ENCODE measurements at regions not wholly inside any gene's neighbourhood (a gene's known extent, or its start where the extent isn't known, plus 50 kb on each side); places are given as distances from the start of the nearest gene placed in this dataset.

- no peak for DNase-seq
- intact Hi-C loops (cut with DNase I) = no loop called here
- no peaks in the 10 kb centered on the region for H3K9me3 ChIP-seq
- TF ChIP-seq, protein P1, sequence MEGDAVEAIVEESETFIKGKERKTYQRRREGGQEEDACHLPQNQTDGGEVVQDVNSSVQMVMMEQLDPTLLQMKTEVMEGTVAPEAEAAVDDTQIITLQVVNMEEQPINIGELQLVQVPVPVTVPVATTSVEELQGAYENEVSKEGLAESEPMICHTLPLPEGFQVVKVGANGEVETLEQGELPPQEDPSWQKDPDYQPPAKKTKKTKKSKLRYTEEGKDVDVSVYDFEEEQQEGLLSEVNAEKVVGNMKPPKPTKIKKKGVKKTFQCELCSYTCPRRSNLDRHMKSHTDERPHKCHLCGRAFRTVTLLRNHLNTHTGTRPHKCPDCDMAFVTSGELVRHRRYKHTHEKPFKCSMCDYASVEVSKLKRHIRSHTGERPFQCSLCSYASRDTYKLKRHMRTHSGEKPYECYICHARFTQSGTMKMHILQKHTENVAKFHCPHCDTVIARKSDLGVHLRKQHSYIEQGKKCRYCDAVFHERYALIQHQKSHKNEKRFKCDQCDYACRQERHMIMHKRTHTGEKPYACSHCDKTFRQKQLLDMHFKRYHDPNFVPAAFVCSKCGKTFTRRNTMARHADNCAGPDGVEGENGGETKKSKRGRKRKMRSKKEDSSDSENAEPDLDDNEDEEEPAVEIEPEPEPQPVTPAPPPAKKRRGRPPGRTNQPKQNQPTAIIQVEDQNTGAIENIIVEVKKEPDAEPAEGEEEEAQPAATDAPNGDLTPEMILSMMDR (IDR thresholded peaks at IDR 0.05) = no peak
- no peak for ATAC-seq
- no peaks in the 10 kb centered on the region for H3K27me3 ChIP-seq (ENCODE audit: low read depth)
- H3K27ac ChIP-seq = no peak overlapping the region
- H3K4me1 ChIP-seq = no peaks in the 10 kb centered on the region
- H3K36me3 ChIP-seq = no peaks in the 10 kb centered on the region
- H3K4me3 ChIP-seq = no peak overlapping the region
These were observed 623.2 kb downstream of the LMO4 start for GRCh38 chr1:87951852-87952251.

DNA sequence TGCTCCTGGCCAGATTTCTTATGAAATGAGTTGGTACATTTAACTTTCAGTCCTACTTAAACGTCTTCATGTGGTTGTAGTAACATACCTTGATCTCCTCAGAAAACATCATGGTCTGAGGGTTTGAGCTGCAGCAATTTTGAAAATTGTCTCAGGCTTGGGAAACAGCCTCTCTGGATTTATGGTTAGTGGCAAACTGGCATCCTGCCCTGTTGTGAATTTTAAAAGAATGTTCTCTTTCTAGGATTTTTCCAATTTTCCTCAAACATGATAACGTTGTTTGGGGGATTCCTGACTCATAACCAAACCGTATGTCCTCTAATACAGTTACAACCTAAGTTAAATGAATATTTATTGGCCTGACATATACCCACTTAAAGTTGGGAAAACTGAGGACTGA is 624.4 kb downstream of the LMO4 start:
- TF ChIP-seq, protein P1 (IDR thresholded peaks at IDR 0.05) = no peak
- intact Hi-C loops (cut with DNase I) = no loop called here
- DNase-seq = no peak
- ATAC-seq = no peak
- no peak overlapping the region for H3K27ac ChIP-seq
- H3K27me3 ChIP-seq (ENCODE audit: low read depth) = no peaks in the 10 kb centered on the region
- no peaks in the 10 kb centered on the region for H3K9me3 ChIP-seq
- H3K36me3 ChIP-seq = no peaks in the 10 kb centered on the region
- no peaks in the 10 kb centered on the region for H3K4me1 ChIP-seq
- H3K4me3 ChIP-seq = no peak overlapping the region

DNA sequence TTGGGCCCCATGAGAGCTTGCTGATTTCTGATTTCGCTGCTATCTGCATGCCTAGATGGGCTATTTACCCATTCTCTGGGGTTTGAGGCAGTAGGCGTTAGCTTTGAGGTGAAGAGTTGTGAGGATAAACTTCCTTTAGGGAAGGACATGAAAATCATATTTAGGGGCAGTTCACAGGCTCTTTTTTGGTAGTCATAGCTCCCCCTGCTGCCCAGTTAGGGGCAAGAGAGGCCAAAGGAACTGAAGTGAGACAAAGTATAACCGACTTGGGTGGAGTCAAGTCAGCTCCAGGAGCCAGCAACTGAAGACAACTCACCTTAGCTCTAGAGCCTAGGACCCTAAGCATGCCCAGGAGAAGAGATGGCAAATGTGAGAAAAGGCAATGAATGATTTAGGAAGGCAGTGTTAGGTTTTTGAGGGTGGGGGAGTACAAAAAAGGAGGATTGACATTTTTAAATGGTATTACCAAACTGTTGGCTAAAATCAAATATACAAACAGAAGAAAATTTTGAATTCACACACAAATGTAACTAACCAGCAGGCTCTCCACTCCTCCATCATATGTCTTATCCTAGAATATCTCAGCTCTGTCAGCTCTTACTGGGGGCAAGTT is 625.2 kb downstream of the LMO4 start:
- Histone ChIP-seq H3K27ac (no peak overlapping the region), H3K27me3 (ENCODE audit: low read depth) (no peaks in the 10 kb centered on the region), H3K9me3 (no peaks in the 10 kb centered on the region), H3K36me3 (no peaks in the 10 kb centered on the region), H3K4me1 (no peaks in the 10 kb centered on the region), H3K4me3 (no peak overlapping the region)
- DNase-seq = peak; percentile 52
- intact Hi-C loops (cut with DNase I) = no loop called here
- TF ChIP-seq, protein P1 (IDR thresholded peaks at IDR 0.05) = peak; percentile 80
- ATAC-seq = peak; percentile 87 to 89

DNA sequence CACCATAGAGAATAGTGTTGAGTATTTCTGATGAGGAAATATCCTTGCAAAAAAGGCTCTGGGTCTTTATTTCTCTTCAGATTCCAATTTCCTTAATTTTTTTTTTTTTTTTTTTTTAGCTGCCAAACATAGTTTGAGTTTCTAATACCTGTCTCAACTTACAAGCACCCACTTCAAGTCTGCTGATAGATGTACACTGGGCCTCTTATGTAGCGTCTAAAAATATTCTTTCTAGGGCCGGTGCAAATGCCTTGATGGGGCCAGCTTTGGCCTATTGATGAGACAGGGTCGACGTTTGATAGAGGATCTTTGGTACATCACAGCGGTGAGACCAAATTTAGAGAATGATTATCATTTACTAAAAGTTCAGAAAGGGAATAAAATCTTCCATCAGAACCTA is 626.4 kb downstream of the LMO4 start:
- Histone ChIP-seq H3K36me3 (no peaks in the 10 kb centered on the region), H3K9me3 (no peaks in the 10 kb centered on the region), H3K4me1 (no peaks in the 10 kb centered on the region), H3K4me3 (no peak overlapping the region), H3K27ac (no peak overlapping the region), H3K27me3 (ENCODE audit: low read depth) (no peaks in the 10 kb centered on the region)
- ATAC-seq = no peak
- DNase-seq = no peak
- TF ChIP-seq, protein P1 (IDR thresholded peaks at IDR 0.05) = no peak
- intact Hi-C loops (cut with DNase I) = no loop called here

GRCh38 chr1:87956072-87956471 is 627.4 kb downstream of the LMO4 start:
- DNase-seq = no peak
- intact Hi-C loops (cut with DNase I) = no loop called here
- H3K27me3 ChIP-seq (ENCODE audit: low read depth) = no peaks in the 10 kb centered on the region
- H3K4me1 ChIP-seq = no peaks in the 10 kb centered on the region
- H3K36me3 ChIP-seq = no peaks in the 10 kb centered on the region
- H3K4me3 ChIP-seq = no peak overlapping the region
- no peak overlapping the region for H3K27ac ChIP-seq
- no peaks in the 10 kb centered on the region for H3K9me3 ChIP-seq
- no peak for ATAC-seq
- TF ChIP-seq, protein P1 (IDR thresholded peaks at IDR 0.05) = no peak
